Thyroid gland (tissue), 4 donors: ENCODE measurements at regions not wholly inside any gene's neighbourhood (a gene's known extent, or its start where the extent isn't known, plus 50 kb on each side); places are given as distances from the start of the nearest gene placed in this dataset.

Experiments used
- DNase-seq, 2 donors: peaks; one replicate each; pipeline ENCODE4 v3.0.0-alpha.2; 2019
- H3K27ac ChIP-seq, 3 donors: fragments of 200-600 bp; sonication (generic); 1 replicate in 2 of 3; 2 replicates in 1 of 3; pipeline ENCODE4 v1.5.1; 2016 to 2019; ENCODE audit warnings: mild to moderate bottlenecking in 1 of 3, moderate library complexity in 1 of 3
- H3K27me3 ChIP-seq: fragments of 200-600 bp; sonication (generic); one replicate; pipeline ENCODE4 v1.5.1; 2019
- H3K36me3 ChIP-seq, 2 donors: fragments of 200-600 bp; sonication (generic); one replicate each; pipeline ENCODE4 v1.5.1; 2016 to 2019
- H3K4me1 ChIP-seq, 2 donors: fragments of 200-600 bp; sonication (generic); one replicate each; pipeline ENCODE4 v1.5.1; 2017 to 2019
- H3K4me3 ChIP-seq, 3 donors: fragments of 200-600 bp; sonication (generic); replicated peaks in 1 of 3; 1 replicate in 2 of 3; 2 replicates in 1 of 3; pipeline ENCODE4 v1.5.1; 2016; ENCODE audit warnings: mild to moderate bottlenecking in 1 of 3
- H3K9me3 ChIP-seq: fragments of 200-600 bp; sonication (generic); one replicate; pipeline ENCODE4 v1.5.1; 2017
- POLR2A ChIP-seq, 2 donors: fragments of 450-650 bp; IDR thresholded peaks; one replicate each; pipeline ENCODE4 v1.6.1; 2017; ENCODE audit warnings: antibody characterized with exemption in 2 of 2, mild to moderate bottlenecking in 2 of 2, moderate library complexity in 1 of 2
- WGBS, 2 donors: methylation state at CpG; one replicate each; pipeline ENCODE4 v1.1.5; 2017; 5-methylcytosine and 5-hydroxymethylcytosine counted together
- intact Hi-C: fragments of 100-400 bp; cut with DNase I; formaldehyde crosslinking; loops from one replicate; pipeline ENCODE4 v1.15.1; 2023
- TF ChIP-seq, protein P1 (sequence below), 6 experiments: fragments of 200-600 bp in 3 of 6; fragments of 450-650 bp in 3 of 6; sonication (generic) in 3 of 6; IDR thresholded peaks; one replicate each; pipeline ENCODE4 v1.5.1; 2016 to 2019; ENCODE audit warnings: antibody characterized with exemption in 6 of 6, mild to moderate bottlenecking in 2 of 6, inconsistent platforms in 1 of 6, moderate library complexity in 1 of 6

DNA sequence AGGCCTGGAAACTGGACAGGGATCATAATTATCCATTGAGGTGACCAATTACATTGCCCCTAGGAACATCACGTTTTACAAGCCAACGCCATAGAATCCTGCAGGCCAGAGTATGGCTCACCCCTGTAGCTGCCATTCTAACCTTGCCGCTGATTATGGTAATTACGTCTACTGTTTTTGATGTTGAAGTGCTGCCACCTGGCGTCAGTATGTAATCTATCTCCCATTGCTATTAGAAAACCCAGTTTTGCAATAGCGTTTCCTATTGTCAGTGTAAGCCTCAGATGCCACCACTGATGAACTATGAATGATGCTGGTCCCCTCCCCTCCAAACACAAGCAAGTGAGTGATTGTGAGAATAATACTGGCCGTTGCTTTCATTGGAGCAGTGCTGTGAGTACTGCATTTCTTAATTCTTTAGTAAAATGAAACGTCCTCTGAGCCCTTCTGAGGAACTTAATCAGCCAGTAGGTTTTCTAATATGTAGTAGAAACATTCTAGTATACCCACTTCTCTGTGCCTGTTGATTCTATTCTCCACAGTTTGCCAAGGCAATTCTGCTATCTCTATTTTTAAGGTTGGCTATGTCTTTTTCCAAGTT lies 100.5 kb upstream of the NMUR2 start:
- intact Hi-C loops: loop anchor here (10.0 kb wide), 1 partner anchor 361 kb away; no protein-coding TSS in a partner anchor
- no peak overlapping the region for H3K27ac ChIP-seq
- no peaks in the 10 kb centered on the region for H3K9me3 ChIP-seq
- peak; percentile 65 to 75 for DNase-seq
- H3K36me3 ChIP-seq: no peaks in the 10 kb centered on the region
- H3K4me3 ChIP-seq: no peak overlapping the region
- TF ChIP-seq POLR2A (IDR thresholded peaks at IDR 0.05): no peak
- TF ChIP-seq, protein P1, sequence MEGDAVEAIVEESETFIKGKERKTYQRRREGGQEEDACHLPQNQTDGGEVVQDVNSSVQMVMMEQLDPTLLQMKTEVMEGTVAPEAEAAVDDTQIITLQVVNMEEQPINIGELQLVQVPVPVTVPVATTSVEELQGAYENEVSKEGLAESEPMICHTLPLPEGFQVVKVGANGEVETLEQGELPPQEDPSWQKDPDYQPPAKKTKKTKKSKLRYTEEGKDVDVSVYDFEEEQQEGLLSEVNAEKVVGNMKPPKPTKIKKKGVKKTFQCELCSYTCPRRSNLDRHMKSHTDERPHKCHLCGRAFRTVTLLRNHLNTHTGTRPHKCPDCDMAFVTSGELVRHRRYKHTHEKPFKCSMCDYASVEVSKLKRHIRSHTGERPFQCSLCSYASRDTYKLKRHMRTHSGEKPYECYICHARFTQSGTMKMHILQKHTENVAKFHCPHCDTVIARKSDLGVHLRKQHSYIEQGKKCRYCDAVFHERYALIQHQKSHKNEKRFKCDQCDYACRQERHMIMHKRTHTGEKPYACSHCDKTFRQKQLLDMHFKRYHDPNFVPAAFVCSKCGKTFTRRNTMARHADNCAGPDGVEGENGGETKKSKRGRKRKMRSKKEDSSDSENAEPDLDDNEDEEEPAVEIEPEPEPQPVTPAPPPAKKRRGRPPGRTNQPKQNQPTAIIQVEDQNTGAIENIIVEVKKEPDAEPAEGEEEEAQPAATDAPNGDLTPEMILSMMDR (IDR thresholded peaks at IDR 0.05): peak in 5 of 6 experiments; percentile 32 to 67 (median 60)
- no peaks in the 10 kb centered on the region for H3K27me3 ChIP-seq
- 11 to 14% methylated on average over 8 of the region's 8 CpGs for WGBS, 2 donors
- no peaks in the 10 kb centered on the region for H3K4me1 ChIP-seq

DNA sequence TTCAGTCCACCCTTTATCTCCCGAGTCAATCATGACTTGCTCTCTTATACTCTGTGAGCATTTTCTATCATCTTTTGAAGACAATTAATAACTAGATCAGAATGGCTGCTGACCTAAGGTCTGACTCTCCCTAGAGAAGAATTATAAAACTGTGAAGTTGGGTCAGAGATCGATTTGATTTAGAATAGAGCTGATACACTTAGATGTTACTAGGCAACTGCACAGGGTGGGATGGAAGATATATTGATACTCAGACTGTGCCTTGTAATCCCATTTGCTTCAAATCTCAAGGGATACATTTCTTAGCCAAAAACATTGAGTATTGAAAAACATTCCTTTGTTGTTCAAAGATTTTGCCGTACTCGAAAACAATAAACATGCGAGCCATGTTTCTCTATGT lies 106.0 kb upstream of the NMUR2 start:
- H3K4me1 ChIP-seq: no peaks in the 10 kb centered on the region
- WGBS, 2 donors: 95% methylated on average over 5 of the region's 5 CpGs
- no peak overlapping the region for H3K4me3 ChIP-seq
- no peaks in the 10 kb centered on the region for H3K36me3 ChIP-seq
- no peaks in the 10 kb centered on the region for H3K9me3 ChIP-seq
- no peak overlapping the region for H3K27ac ChIP-seq
- no peak for TF ChIP-seq POLR2A (IDR thresholded peaks at IDR 0.05)
- TF ChIP-seq, protein P1 (IDR thresholded peaks at IDR 0.05): no peak
- no peak for DNase-seq
- intact Hi-C loops: no loop called here
- no peaks in the 10 kb centered on the region for H3K27me3 ChIP-seq

DNA sequence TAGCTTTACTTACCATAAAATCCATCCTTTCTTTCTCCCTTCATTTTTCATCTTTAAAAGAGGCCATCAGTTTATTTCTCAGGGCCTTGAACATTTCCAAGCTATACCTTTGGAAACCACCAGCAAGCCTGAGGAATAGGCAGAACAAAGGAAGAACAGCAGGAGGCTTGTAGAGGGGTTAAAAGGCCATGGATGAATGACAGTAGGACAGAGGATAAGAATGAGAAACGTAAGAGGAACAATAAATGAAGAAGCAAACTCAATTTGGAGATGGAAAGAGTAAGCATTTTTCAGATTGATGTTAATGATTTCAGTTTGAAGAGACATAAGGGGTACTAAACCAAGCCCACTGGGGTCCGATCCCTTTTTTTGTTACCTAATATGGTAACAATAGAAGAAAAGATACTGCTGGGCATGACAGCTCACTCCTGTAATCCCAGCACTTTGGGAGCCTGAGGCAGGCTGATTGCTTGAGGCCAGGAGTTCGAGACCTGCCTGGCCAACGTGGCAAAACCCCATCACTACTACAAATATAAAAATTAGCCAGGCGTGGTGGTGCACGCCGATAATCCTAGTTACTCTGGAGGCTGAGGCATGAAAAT lies 106.6 kb upstream of the NMUR2 start:
- Histone ChIP-seq H3K36me3 (no peaks in the 10 kb centered on the region), H3K27ac (no peak overlapping the region), H3K9me3 (no peaks in the 10 kb centered on the region), H3K4me1 (no peaks in the 10 kb centered on the region), H3K27me3 (no peaks in the 10 kb centered on the region), H3K4me3 (no peak overlapping the region)
- WGBS, 2 donors: 89 to 91% methylated on average over 7 of the region's 7 CpGs
- no peak for DNase-seq
- no peak for TF ChIP-seq POLR2A (IDR thresholded peaks at IDR 0.05)
- TF ChIP-seq, protein P1 (IDR thresholded peaks at IDR 0.05): no peak
- intact Hi-C loops: no loop called here

DNA sequence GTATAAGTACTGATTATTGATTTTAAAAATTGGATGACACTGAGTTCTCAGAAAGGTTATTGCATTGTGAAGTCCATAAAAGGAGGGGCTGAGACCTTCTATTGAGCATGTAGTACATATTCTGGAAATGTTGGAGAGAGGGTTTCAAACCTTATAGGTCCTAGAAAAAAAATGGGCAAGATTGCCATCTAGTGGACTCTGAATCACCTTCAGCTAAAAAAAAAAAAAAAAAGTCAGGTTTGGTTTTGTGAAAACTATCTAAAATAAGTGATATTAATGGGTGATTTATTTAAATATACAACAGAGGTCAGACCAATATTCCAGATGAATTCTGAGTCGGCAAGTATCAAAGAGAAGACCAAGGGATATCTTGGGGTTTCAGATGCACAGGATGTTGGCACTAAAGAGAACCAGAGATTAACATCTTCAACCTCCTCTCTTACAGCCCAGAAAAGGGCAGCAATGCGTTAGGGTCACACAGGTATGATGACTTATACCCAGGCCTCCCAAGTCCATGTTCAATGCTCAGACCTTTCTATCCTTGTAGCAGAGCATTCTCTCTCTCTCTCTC lies 109.8 kb upstream of the NMUR2 start:
- no peaks in the 10 kb centered on the region for H3K4me1 ChIP-seq
- intact Hi-C loops: no loop called here
- no peaks in the 10 kb centered on the region for H3K27me3 ChIP-seq
- H3K27ac ChIP-seq: no peak overlapping the region
- H3K9me3 ChIP-seq: no peaks in the 10 kb centered on the region
- H3K4me3 ChIP-seq: no peak overlapping the region
- WGBS, 2 donors: 29 to 33% methylated on average over 2 of the region's 2 CpGs
- no peaks in the 10 kb centered on the region for H3K36me3 ChIP-seq
- TF ChIP-seq, protein P1 (IDR thresholded peaks at IDR 0.05): peak in 3 of 6 experiments; percentile 29 to 53 (median 45)
- no peak for TF ChIP-seq POLR2A (IDR thresholded peaks at IDR 0.05)
- no peak for DNase-seq

DNA sequence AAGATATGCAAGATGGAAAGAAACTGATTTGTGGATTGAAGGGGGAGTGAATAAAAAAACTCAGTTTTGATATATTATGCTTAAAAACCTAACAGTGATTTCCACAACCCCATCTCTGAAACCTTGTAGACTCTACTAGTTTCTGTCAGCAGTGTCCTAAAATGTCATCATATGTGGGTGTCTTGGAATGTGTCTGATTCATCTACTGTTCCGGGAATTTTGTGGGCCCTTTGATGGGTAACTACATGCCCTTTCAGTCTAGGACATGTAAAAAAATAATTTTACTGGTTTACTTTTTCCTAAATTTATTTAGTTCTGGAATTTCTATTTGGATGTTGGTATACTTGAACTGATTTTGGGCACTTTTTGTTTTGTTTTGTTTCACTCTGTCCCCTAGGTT lies 118.9 kb upstream of the NMUR2 start:
- TF ChIP-seq, protein P1 (IDR thresholded peaks at IDR 0.05): no peak
- TF ChIP-seq POLR2A (IDR thresholded peaks at IDR 0.05): no peak
- no peaks in the 10 kb centered on the region for H3K27me3 ChIP-seq
- 75 to 92% methylated on average over 1 of the region's 1 CpG for WGBS, 2 donors

More for the DNA sequence above, 118.9 kb upstream of the NMUR2 start:
- intact Hi-C loops: no loop called here
- no peak overlapping the region for H3K27ac ChIP-seq
- DNase-seq: no peak
- no peaks in the 10 kb centered on the region for H3K9me3 ChIP-seq
- H3K36me3 ChIP-seq: no peaks in the 10 kb centered on the region
- H3K4me1 ChIP-seq: no peaks in the 10 kb centered on the region
- H3K4me3 ChIP-seq: no peak overlapping the region
